ENCODE measurements at regions not wholly inside any gene's neighbourhood (a gene's known extent, or its start where the extent isn't known, plus 50 kb on each side); places are given as distances from the start of the nearest gene placed in this dataset.

DNA sequence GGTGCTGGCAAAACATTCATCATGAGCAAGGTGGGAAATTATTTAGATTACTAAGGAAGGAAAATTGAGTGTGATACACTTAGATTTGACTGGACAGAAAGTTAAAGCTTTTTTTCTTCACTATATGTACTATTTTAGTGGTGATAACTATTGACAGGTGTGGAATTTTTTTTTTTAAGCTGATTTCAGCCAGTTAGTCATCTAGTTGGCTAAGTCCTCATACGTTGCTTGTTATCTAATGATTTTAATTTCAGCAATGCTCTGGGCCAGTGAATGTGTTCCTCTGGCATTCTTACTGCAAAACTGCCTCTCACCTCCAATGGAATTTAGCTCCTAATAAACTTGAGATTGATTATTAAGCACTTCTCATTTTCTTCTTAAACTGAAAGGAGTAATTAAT is 1223.2 kb upstream of the ACVR2A start:
- H2AK5ac ChIP-seq (ENCODE audit: insufficient read length, low read length): no peak overlapping the region
- no peak overlapping the region for H2BK12ac ChIP-seq (ENCODE audit: insufficient read length, low read depth, low read length)
- no peak for DNase-seq
- H3K4ac ChIP-seq (ENCODE audit: low read depth, low read length): no peak overlapping the region
- no peak overlapping the region for H3K14ac ChIP-seq (ENCODE audit: insufficient read depth, low read length)
- Mint-ChIP-seq H3K27ac (peak overlapping the region in 1 of 3 experiments; percentile 32; a peak in 1 of 7 replicates), H3K4me1 (no peaks in the 10 kb centered on the region), H3K27me3 (ENCODE audit: low read depth) (no peaks in the 10 kb centered on the region), H3K4me3 (no peak overlapping the region), H3K9me3 (peaks cover 20 to 22% of the 10 kb centered on the region in 2 experiments), H3K36me3 (ENCODE audit: insufficient read depth in 1 of 3, low read depth in 3 of 3) (peaks cover 8 to 23% (median 19%) of the 10 kb centered on the region in 3 experiments)
- H4K91ac ChIP-seq (ENCODE audit: insufficient read length, low read depth, low read length): no peak overlapping the region
- H3K9me3 ChIP-seq (ENCODE audit: control insufficient read depth, low read depth, low read length): no peaks in the 10 kb centered on the region
- H3K9ac ChIP-seq (ENCODE audit: extremely low read depth, insufficient read length, low read length): no peak overlapping the region
- no peaks in the 10 kb centered on the region for H4K20me1 ChIP-seq (ENCODE audit: control insufficient read depth, insufficient read depth, insufficient read length)
- no peak overlapping the region for H3K27ac ChIP-seq (ENCODE audit: insufficient read length, low read depth, low read length)
- TF ChIP-seq, protein P1, sequence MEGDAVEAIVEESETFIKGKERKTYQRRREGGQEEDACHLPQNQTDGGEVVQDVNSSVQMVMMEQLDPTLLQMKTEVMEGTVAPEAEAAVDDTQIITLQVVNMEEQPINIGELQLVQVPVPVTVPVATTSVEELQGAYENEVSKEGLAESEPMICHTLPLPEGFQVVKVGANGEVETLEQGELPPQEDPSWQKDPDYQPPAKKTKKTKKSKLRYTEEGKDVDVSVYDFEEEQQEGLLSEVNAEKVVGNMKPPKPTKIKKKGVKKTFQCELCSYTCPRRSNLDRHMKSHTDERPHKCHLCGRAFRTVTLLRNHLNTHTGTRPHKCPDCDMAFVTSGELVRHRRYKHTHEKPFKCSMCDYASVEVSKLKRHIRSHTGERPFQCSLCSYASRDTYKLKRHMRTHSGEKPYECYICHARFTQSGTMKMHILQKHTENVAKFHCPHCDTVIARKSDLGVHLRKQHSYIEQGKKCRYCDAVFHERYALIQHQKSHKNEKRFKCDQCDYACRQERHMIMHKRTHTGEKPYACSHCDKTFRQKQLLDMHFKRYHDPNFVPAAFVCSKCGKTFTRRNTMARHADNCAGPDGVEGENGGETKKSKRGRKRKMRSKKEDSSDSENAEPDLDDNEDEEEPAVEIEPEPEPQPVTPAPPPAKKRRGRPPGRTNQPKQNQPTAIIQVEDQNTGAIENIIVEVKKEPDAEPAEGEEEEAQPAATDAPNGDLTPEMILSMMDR (conservative IDR thresholded peaks at IDR 0.05): no peak
- whole genome bisulfite sequencing (ENCODE audit: extremely low coverage, insufficient read length, low lambda C conversion rate): no CpG with 5 or more reads among the region's 1 CpG
- no peaks in the 10 kb centered on the region for H3K79me2 ChIP-seq (ENCODE audit: insufficient read depth, low read length)
- no peak overlapping the region for H3T11ph ChIP-seq (ENCODE audit: low read length)
- H2AFZ ChIP-seq (ENCODE audit: low read length): no peak overlapping the region
- H3K27me3 ChIP-seq (ENCODE audit: insufficient read depth, low read length): no peaks in the 10 kb centered on the region
- no peak overlapping the region for H2BK20ac ChIP-seq (ENCODE audit: low read depth, low read length, poor library complexity, severe bottlenecking)
- no peak overlapping the region for H4K5ac ChIP-seq (ENCODE audit: insufficient read length, low read depth, low read length)
- H3K79me1 ChIP-seq (ENCODE audit: insufficient read depth, low read depth, low read length, poor library complexity, severe bottlenecking): no peaks in the 10 kb centered on the region
- no peak overlapping the region for H3K23ac ChIP-seq (ENCODE audit: insufficient read length, low read depth, low read length)
- H3K56ac ChIP-seq (ENCODE audit: insufficient read length, low read depth, low read length): no peak overlapping the region
- H2BK15ac ChIP-seq (ENCODE audit: low read depth, low read length): no peak overlapping the region
- no peak overlapping the region for H4K8ac ChIP-seq (replicated peaks; ENCODE audit: insufficient read length, low read depth, low read length)
- no peaks in the 10 kb centered on the region for H3K4me1 ChIP-seq (ENCODE audit: insufficient read depth, low read length)
- H2BK5ac ChIP-seq (ENCODE audit: insufficient read length, low read length): no peak overlapping the region
- no peak overlapping the region for H2BK120ac ChIP-seq (ENCODE audit: low read depth, low read length, poor library complexity, severe bottlenecking)
- H3K4me2 ChIP-seq (ENCODE audit: insufficient read depth, insufficient read length, low read length): no peak overlapping the region
- H3K23me2 ChIP-seq (ENCODE audit: insufficient read length, low read depth, low read length, poor library complexity, severe bottlenecking): no peaks in the 10 kb centered on the region
- no peak overlapping the region for H3K18ac ChIP-seq (ENCODE audit: insufficient read length, low read depth, low read length)
